HepG2 (cell line): ENCODE measurements at regions not wholly inside any gene's neighbourhood (a gene's known extent, or its start where the extent isn't known, plus 50 kb on each side); places are given as distances from the start of the nearest gene placed in this dataset.

Source experiments
- BHLHE40 ChIP-seq: IDR thresholded peaks from 2 replicates; pipeline ENCODE4 v1.6.1; 2011; ENCODE audit warnings: low read length, improper control_type of control experiment
- CREM ChIP-seq, 2 experiments: sonication (generic) in 1 of 2; formaldehyde crosslinking in 1 of 2; IDR thresholded peaks; 2 replicates each; pipeline versions ENCODE4 v1.4.0 to v1.6.1; 2016 to 2020; ENCODE audit warnings: antibody characterized with exemption in 1 of 2, mild to moderate bottlenecking in 1 of 2, missing genetic modification reagents in 1 of 2
- DNMT1 ChIP-seq: sonication (generic); formaldehyde crosslinking; IDR thresholded peaks from 2 replicates; pipeline ENCODE4 v1.5.1; 2020; ENCODE audit warnings: mild to moderate bottlenecking, missing genetic modification reagents
- EHMT2 ChIP-seq: fragments of 200-600 bp; sonication (generic); IDR thresholded peaks from 2 replicates; pipeline ENCODE4 v1.7.0; 2017; ENCODE audit warnings: antibody characterized with exemption, low read depth, low read length, borderline replicate concordance
- FOSL1 ChIP-seq: sonication (generic); formaldehyde crosslinking; IDR thresholded peaks from 2 replicates; pipeline ENCODE4 v1.9.0; 2021; ENCODE audit warnings: missing genetic modification reagents, borderline replicate concordance
- HMG20A ChIP-seq: IDR thresholded peaks from 2 replicates; pipeline ENCODE4 v1.6.1; 2016; ENCODE audit warnings: borderline replicate concordance
- KAT8 ChIP-seq: IDR thresholded peaks from 2 replicates; pipeline ENCODE4 v1.6.1; 2016; ENCODE audit warnings: missing genetic modification reagents, missing compliant biosample characterization
- KDM3A ChIP-seq: IDR thresholded peaks from 2 replicates; pipeline ENCODE4 v1.6.1; 2018; ENCODE audit warnings: low read depth, missing compliant biosample characterization
- MIXL1 ChIP-seq: IDR thresholded peaks from 2 replicates; pipeline ENCODE4 v1.6.1; 2016
- MYNN ChIP-seq: sonication (generic); formaldehyde crosslinking; IDR thresholded peaks from 2 replicates; pipeline ENCODE4 v1.4.0; 2020; ENCODE audit warnings: mild to moderate bottlenecking, low read depth, missing genetic modification reagents
- NCOA1 ChIP-seq: sonication (generic); formaldehyde crosslinking; IDR thresholded peaks from 2 replicates; pipeline ENCODE4 v1.9.0; 2021; ENCODE audit warnings: missing genetic modification reagents
- NFE2L1 ChIP-seq: sonication (generic); formaldehyde crosslinking; IDR thresholded peaks from 2 replicates; pipeline ENCODE4 v1.4.0; 2020; ENCODE audit warnings: missing genetic modification reagents, mild to moderate bottlenecking, borderline replicate concordance
- ONECUT2 ChIP-seq: sonication (generic); formaldehyde crosslinking; IDR thresholded peaks from 2 replicates; pipeline ENCODE4 v1.4.0; 2020; ENCODE audit warnings: missing genetic modification reagents
- RFX1 ChIP-seq: fragments of 450-650 bp; IDR thresholded peaks from 2 replicates; pipeline ENCODE4 v1.6.1; 2017
- RORA ChIP-seq: sonication (generic); formaldehyde crosslinking; IDR thresholded peaks from 2 replicates; pipeline ENCODE4 v1.5.0; 2020; ENCODE audit warnings: mild to moderate bottlenecking, missing genetic modification reagents, moderate library complexity
- SMYD3 ChIP-seq: sonication (generic); formaldehyde crosslinking; IDR thresholded peaks from 2 replicates; pipeline ENCODE4 v1.8.1; 2023; ENCODE audit warnings: mild to moderate bottlenecking, missing genetic modification reagents
- YY1 ChIP-seq: IDR thresholded peaks from 2 replicates; pipeline ENCODE4 v1.6.1; 2011; ENCODE audit warnings: low read length, low read depth, moderate library complexity, mild to moderate bottlenecking; ENCODE audit not compliant: insufficient read depth, insufficient replicate concordance
- ZC3H4 ChIP-seq: sonication (generic); formaldehyde crosslinking; IDR thresholded peaks from 2 replicates; pipeline ENCODE4 v1.4.0; 2020; ENCODE audit warnings: missing genetic modification reagents, borderline replicate concordance
- ZNF318 ChIP-seq: sonication (generic); formaldehyde crosslinking; IDR thresholded peaks from 2 replicates; pipeline ENCODE4 v1.4.0; 2020; ENCODE audit warnings: mild to moderate bottlenecking, missing genetic modification reagents
- ZNF556 ChIP-seq: sonication (generic); formaldehyde crosslinking; IDR thresholded peaks from 2 replicates; pipeline ENCODE4 v1.4.0; 2020; ENCODE audit warnings: mild to moderate bottlenecking, missing genetic modification reagents, borderline replicate concordance
- ZNF652 ChIP-seq: IDR thresholded peaks from 2 replicates; pipeline ENCODE4 v1.6.1; 2016; ENCODE audit warnings: low read depth, borderline replicate concordance
- ZNF781 ChIP-seq: sonication (generic); formaldehyde crosslinking; IDR thresholded peaks from 2 replicates; pipeline ENCODE4 v1.5.1; 2020; ENCODE audit warnings: borderline replicate concordance, mild to moderate bottlenecking, missing genetic modification reagents; ENCODE audit errors: not compliant biosample characterization
- TF ChIP-seq, protein P1 (sequence below): sonication (generic); IDR thresholded peaks from 2 replicates; pipeline ENCODE4 v1.6.1; 2016; ENCODE audit warnings: low read depth, borderline replicate concordance

DNA sequence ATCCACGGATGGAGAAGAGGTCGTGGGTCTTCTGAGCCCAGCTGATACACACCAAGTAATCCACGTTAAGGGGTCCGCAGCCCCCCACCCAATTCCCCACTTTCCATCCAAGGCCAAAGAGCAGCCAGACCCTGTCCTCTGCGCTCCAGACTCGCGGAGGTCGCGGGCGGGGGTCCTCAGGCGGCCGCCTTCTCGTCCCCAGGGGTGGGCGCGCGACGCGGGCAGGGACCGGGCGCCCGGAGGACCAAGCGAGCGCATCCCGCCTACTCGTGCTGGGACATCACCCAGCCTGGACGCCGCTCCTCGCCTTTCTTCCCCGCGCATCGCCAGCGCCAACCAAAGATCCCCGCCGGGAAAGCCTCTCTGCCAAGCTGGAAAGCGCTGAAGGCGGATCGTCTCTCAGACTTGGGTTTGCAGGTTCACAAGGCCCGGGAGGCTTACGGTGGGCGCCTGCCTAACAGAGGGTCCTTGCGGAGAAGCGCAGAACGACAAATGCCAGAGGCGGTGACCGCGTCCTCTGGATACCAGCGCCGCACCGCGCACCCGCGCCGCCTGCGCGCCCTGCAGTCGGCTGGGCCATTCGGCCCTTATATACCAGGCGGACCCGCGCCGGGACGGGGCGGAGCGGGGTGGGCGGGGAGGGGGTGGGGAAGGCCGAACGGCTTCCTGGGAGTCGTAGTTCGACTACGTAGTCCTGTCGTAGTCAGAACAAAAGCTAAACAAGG, 471.6 kb downstream of the SOX9 start (continued):
- TF ChIP-seq ZC3H4 (CRISPR knock-in tag), result peak; percentile 45; the same call in 1 of the 2 replicates
- no peak for TF ChIP-seq ZNF318 (CRISPR knock-in tag)
- peak; percentile 66 for TF ChIP-seq HMG20A
- TF ChIP-seq RFX1, result no peak
- TF ChIP-seq ZNF781, result peak; percentile 81
- peak; percentile 60; the same call in 1 of the 2 replicates for TF ChIP-seq DNMT1 (CRISPR knock-in tag)
- TF ChIP-seq EHMT2, result no peak
- TF ChIP-seq, protein P1, sequence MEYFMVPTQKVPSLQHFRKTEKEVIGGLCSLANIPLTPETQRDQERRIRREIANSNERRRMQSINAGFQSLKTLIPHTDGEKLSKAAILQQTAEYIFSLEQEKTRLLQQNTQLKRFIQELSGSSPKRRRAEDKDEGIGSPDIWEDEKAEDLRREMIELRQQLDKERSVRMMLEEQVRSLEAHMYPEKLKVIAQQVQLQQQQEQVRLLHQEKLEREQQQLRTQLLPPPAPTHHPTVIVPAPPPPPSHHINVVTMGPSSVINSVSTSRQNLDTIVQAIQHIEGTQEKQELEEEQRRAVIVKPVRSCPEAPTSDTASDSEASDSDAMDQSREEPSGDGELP, result no peak
- peak; percentile 80 for TF ChIP-seq NCOA1
- 0 out of 2 replicates have a peak, but pooled peaks have one; percentile 52 for TF ChIP-seq SMYD3
- TF ChIP-seq BHLHE40, result 0 out of 2 replicates have a peak, but pooled peaks have one; percentile 11
- no peak for TF ChIP-seq NFE2L1 (CRISPR knock-in tag)
- peak; percentile 16; the same call in 1 of the 2 replicates for TF ChIP-seq CREM (IDR thresholded peaks at IDR 0.05)
- TF ChIP-seq CREM (CRISPR knock-in tag; IDR thresholded peaks at IDR 0.05), result no peak
- peak; percentile 97 for TF ChIP-seq KDM3A
- peak; percentile 54; the same call in 1 of the 2 replicates for TF ChIP-seq ZNF556
- TF ChIP-seq MYNN, result peak; percentile 90
- no peak for TF ChIP-seq RORA
- peak; percentile 66; the same call in 1 of the 2 replicates for TF ChIP-seq MIXL1
- peak; percentile 88 for TF ChIP-seq YY1
- no peak for TF ChIP-seq ONECUT2 (CRISPR knock-in tag)
- no peak for TF ChIP-seq ZNF652 (CRISPR knock-in tag)
- peak; percentile 82 for TF ChIP-seq KAT8 (CRISPR knock-in tag)
- no peak for TF ChIP-seq FOSL1
